Endothelial cell (in vitro differentiated cells): ENCODE measurements at regions not wholly inside any gene's neighbourhood (a gene's known extent, or its start where the extent isn't known, plus 50 kb on each side); places are given as distances from the start of the nearest gene placed in this dataset.

Experiments
- DNase-seq: peaks from one replicate; pipeline ENCODE4 v3.0.0; 2021; ENCODE audit warnings: low spot score
- H3K27ac Mint-ChIP-seq: one replicate; pipeline ENCODE4 v1.8.0; 2021; ENCODE audit warnings: mixed read lengths, inconsistent platforms; ENCODE audit not compliant: unreplicated experiment
- H3K27me3 Mint-ChIP-seq: one replicate; pipeline ENCODE4 v1.8.0; 2021; ENCODE audit warnings: mild to moderate bottlenecking, moderate library complexity, mixed read lengths, inconsistent platforms; ENCODE audit not compliant: unreplicated experiment
- H3K36me3 Mint-ChIP-seq: one replicate; pipeline ENCODE4 v1.8.0; 2021; ENCODE audit warnings: mild to moderate bottlenecking, low read depth, mixed read lengths, inconsistent platforms; ENCODE audit not compliant: unreplicated experiment
- H3K4me1 Mint-ChIP-seq: one replicate; pipeline ENCODE4 v1.8.0; 2021; ENCODE audit warnings: mild to moderate bottlenecking, mixed read lengths, inconsistent platforms; ENCODE audit not compliant: unreplicated experiment
- H3K4me3 Mint-ChIP-seq: one replicate; pipeline ENCODE4 v1.8.0; 2021; ENCODE audit warnings: mild to moderate bottlenecking, mixed read lengths, inconsistent platforms; ENCODE audit not compliant: unreplicated experiment
- H3K9me3 Mint-ChIP-seq: one replicate; pipeline ENCODE4 v1.8.0; 2021; ENCODE audit warnings: mixed read lengths, inconsistent platforms; ENCODE audit not compliant: unreplicated experiment
- CTCF ChIP-seq: fragments of 200-600 bp; sonication (generic); IDR thresholded peaks from one replicate; pipeline ENCODE4 v1.5.0; 2021; ENCODE audit warnings: antibody characterized with exemption; ENCODE audit not compliant: unreplicated experiment

- Mint-ChIP-seq H3K4me3 (no peak overlapping the region), H3K4me1 (no peaks in the 10 kb centered on the region), H3K36me3 (no peaks in the 10 kb centered on the region), H3K9me3 (no peaks in the 10 kb centered on the region), H3K27ac (no peak overlapping the region), H3K27me3 (peaks cover 1% of the 10 kb centered on the region)
- no peak for TF ChIP-seq CTCF
- DNase-seq, result no peak
Observed at GRCh38 chr3:104908761-104909160, 457.9 kb upstream of the ALCAM start.

GRCh38 chr3:104909198-104909597 lies 457.5 kb upstream of the ALCAM start:
- DNase-seq, result no peak
- H3K27ac Mint-ChIP-seq, result no peak overlapping the region
- TF ChIP-seq CTCF, result no peak
- no peaks in the 10 kb centered on the region for H3K4me1 Mint-ChIP-seq
- H3K4me3 Mint-ChIP-seq, result no peak overlapping the region
- H3K36me3 Mint-ChIP-seq, result no peaks in the 10 kb centered on the region
- peaks cover 1% of the 10 kb centered on the region for H3K27me3 Mint-ChIP-seq
- no peaks in the 10 kb centered on the region for H3K9me3 Mint-ChIP-seq

- no peak overlapping the region for H3K4me3 Mint-ChIP-seq
- TF ChIP-seq CTCF, result no peak
- no peak for DNase-seq
- H3K27ac Mint-ChIP-seq, result no peak overlapping the region
- no peaks in the 10 kb centered on the region for H3K9me3 Mint-ChIP-seq
- no peaks in the 10 kb centered on the region for H3K36me3 Mint-ChIP-seq
- no peaks in the 10 kb centered on the region for H3K4me1 Mint-ChIP-seq
- H3K27me3 Mint-ChIP-seq, result peaks cover 1% of the 10 kb centered on the region
Observed at GRCh38 chr3:104909721-104910120, 457.0 kb upstream of the ALCAM start.

- H3K36me3 Mint-ChIP-seq, result no peaks in the 10 kb centered on the region
- H3K4me1 Mint-ChIP-seq, result no peaks in the 10 kb centered on the region
- no peak overlapping the region for H3K4me3 Mint-ChIP-seq
- H3K9me3 Mint-ChIP-seq, result no peaks in the 10 kb centered on the region
- no peak overlapping the region for H3K27ac Mint-ChIP-seq
- no peak for TF ChIP-seq CTCF
- peaks cover 1% of the 10 kb centered on the region for H3K27me3 Mint-ChIP-seq
- no peak for DNase-seq
Observed at GRCh38 chr3:104911376-104911775, 455.3 kb upstream of the ALCAM start.

GRCh38 chr3:104916971-104917370 lies 449.7 kb upstream of the ALCAM start:
- no peak for DNase-seq
- Mint-ChIP-seq H3K4me3 (no peak overlapping the region), H3K27ac (no peak overlapping the region), H3K4me1 (no peaks in the 10 kb centered on the region), H3K9me3 (no peaks in the 10 kb centered on the region), H3K36me3 (no peaks in the 10 kb centered on the region), H3K27me3 (peaks cover 1% of the 10 kb centered on the region)
- no peak for TF ChIP-seq CTCF
